T-helper 2 cell treated with Interferon-gamma antibody and Interleukin-4, amounts not matched to agents 100 ng/mL and 5 ng/mL, for 36 hours (primary cell): ENCODE measurements at regions not wholly inside any gene's neighbourhood (a gene's known extent, or its start where the extent isn't known, plus 50 kb on each side); places are given as distances from the start of the nearest gene placed in this dataset.

Experiments
- intact Hi-C: fragments of 100-400 bp; cut with micrococcal nuclease; formaldehyde crosslinking; loops from one replicate; pipeline ENCODE4 v1.15.1; 2023

- intact Hi-C loops = no loop called here
Observed at GRCh38 chr6:66689608-66690007, 982.6 kb upstream of the EYS start.

GRCh38 chr6:66687611-66688140, 980.6 kb upstream of the EYS start:
- intact Hi-C loops = no loop called here

DNA sequence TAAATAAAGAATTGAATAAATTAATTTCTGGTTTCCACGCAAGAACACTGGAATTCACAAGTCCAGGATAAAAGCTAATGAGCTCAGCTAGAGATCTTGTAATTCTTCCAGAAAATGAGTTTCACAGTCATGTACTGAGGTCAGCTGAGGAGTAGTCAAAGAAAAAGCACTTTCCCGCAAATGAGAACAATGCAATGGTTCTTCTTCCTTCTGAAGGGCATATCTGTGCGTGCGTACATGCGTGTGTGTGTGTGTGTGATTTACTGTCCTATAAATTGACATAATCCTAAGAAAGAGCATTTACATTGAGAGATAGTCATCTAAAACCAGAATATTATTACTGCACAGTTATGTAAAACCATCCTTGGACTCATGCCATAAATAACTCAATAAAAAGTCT, 968.9 kb upstream of the EYS start:
- intact Hi-C loops = no loop called here

- intact Hi-C loops = no loop called here
Observed at GRCh38 chr6:66664112-66664511, 957.1 kb upstream of the EYS start.

DNA sequence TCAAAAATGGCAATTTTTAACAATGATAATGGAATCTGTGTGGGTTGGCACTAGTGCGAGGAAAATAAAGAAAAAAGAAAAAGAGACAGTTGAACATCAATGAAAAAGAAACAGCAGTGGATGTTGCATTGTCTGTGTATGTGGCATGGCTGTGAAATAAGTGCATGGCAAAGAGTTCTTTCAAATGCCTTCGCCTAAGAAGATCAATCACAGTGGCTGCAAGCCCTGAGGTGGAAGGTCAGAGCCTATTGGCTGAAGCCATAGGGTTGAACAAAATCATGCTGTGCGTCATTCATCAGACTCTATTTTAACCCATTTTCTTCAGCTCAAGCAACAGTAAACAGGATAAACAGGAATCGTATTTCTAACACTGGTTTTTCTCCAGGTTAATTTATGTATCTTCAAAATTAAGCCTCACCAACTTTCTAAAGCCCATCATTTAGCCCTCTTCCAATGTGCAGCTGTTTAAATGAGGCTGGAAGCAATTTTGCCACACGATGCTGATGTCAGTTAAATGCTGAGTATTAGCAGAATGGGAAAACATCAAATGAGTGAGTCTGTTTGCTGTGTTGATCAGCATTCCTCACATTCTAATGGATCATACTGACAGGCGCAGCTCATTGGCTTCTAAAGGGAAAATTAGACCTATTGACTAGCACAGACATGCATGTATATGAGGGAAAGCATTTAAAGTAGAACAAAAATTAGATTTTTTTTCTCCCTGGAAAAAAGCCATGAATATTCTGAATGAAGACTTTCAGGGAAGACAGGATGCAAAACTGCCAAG, 955.9 kb upstream of the EYS start:
- intact Hi-C loops = no loop called here

GRCh38 chr6:66662196-66662595, 955.2 kb upstream of the EYS start:
- intact Hi-C loops = no loop called here

DNA sequence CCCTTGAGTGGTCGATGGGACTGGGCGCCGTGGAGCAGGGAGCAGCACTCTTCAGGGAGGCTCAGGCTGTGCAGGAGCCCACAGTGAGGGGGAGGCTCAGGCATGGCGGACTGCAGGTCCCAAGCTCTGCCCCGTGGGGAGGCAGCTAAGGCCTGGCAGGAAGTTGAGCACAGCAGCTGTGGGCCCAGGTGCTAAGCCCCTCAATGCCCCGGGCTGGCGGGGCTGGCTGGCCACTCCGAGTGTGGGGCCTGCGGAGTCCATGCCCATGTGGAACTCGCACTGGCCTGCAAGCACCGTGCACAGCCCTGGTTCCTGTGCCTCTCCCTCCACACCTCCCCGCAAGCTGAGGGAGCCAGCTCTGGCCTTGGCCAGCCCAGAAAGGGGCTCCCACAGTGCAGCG, 948.4 kb upstream of the EYS start:
- intact Hi-C loops = no loop called here

DNA sequence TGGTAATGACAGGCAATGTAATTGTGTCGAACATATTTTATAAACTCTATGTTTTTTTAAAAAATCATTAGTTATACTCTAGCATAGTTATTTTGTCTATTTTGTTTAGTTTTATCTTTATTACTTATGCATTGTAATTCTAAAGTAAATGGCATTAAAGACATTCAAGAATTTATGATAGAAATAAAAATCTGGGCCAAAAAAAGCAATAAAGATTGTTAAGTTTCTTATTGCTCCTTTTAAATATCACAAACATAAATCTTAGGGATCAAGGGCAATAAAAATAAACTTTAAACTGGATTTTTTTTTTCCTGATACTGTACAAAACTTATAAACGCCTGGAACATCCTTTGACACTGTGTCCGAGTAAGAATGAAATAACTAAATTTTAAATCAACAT, 931.5 kb upstream of the EYS start:
- intact Hi-C loops = no loop called here

- intact Hi-C loops = no loop called here
Observed at GRCh38 chr6:66638099-66638498, 931.1 kb upstream of the EYS start.

DNA sequence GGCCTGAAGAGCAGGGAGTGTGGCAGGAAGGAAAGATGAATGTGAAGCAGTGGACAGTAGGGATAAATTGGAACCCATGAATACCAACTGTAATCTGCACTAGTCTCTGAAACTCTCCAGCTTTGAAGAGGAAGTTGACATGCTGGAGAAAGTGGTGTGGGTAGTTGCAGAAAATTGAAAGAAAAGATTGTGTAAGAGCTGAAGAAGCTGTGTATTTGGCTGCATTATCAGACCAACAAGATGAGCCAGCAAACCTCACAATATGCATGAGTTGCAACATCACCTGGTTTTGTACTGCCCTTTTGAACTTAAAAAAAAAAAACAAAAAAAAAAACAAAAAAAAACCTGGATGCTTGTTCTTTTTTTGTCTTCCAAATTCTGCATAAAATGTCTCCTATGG, 921.9 kb upstream of the EYS start:
- intact Hi-C loops = no loop called here

DNA sequence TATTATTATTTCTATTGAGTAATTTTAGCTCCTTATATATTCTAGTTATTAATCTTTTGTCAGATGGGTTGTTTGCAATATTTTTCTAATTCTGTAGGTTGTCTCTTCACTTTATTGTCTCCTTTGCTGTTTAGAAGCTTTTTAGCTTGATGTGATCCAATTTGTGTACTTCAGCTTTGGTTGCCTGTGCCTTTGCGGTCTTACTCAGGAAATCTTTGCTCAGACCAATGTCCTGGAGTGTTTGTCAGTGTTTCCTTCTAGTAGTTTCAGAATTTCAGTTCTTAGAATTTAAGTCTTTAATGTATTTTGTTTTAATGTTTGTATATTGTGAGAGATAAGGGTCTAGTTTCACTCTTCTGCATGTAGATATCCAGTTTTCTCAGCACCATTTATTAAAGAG, 916.0 kb upstream of the EYS start:
- intact Hi-C loops = no loop called here

- intact Hi-C loops = no loop called here
Observed at GRCh38 chr6:66605971-66606370, 898.9 kb upstream of the EYS start.

GRCh38 chr6:66605011-66605410, 898.0 kb upstream of the EYS start:
- intact Hi-C loops = no loop called here

- intact Hi-C loops = no loop called here
Observed at GRCh38 chr6:66599541-66599940, 892.5 kb upstream of the EYS start.

GRCh38 chr6:66578362-66578761, 871.3 kb upstream of the EYS start:
- intact Hi-C loops = no loop called here

DNA sequence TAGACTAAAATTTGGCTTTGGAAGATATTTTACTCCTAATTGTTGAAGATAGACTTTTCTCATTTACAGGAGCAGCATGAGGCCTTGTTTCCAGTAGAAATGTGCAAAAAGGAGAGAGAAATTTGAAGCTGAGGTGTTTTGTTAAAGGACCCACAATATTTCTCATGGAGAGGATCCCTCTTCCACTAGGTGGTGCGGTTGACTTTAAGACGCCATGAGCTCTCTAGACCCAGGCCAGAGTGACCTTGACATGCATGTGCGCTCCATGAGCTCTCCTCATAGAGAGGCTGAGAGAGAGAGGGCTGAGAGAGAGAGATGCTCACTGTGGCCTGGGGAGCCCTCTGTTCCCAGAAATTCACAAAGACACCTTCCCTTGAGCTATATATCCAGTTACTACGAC, 861.2 kb upstream of the EYS start:
- intact Hi-C loops = no loop called here

- intact Hi-C loops = no loop called here
Observed at GRCh38 chr6:66561479-66561878, 854.5 kb upstream of the EYS start.

- intact Hi-C loops = no loop called here
Observed at GRCh38 chr6:66558189-66558588, 851.2 kb upstream of the EYS start.

DNA sequence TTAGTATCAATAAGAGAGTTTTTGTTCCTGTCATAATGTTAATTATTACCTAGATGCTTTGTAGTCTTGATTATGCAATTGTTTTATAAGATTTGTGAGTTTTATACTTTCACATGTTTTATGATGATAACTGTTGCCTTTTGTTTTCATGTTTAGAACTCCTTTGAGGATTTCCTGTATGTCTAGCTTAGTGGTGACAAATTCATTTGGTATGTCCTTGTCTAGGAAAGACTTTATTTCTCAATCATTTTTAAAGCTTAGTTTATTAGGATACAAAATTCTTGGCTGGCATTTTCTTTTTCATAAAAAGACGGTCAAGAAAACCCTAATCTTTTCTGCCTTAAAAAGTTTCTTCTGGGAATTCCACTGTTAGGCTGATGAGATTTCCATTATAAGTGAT, 849.9 kb upstream of the EYS start:
- intact Hi-C loops = no loop called here

- intact Hi-C loops = no loop called here
Observed at GRCh38 chr6:66555082-66555481, 848.1 kb upstream of the EYS start.

- intact Hi-C loops = no loop called here
Observed at GRCh38 chr6:66553441-66553840, 846.4 kb upstream of the EYS start.

DNA sequence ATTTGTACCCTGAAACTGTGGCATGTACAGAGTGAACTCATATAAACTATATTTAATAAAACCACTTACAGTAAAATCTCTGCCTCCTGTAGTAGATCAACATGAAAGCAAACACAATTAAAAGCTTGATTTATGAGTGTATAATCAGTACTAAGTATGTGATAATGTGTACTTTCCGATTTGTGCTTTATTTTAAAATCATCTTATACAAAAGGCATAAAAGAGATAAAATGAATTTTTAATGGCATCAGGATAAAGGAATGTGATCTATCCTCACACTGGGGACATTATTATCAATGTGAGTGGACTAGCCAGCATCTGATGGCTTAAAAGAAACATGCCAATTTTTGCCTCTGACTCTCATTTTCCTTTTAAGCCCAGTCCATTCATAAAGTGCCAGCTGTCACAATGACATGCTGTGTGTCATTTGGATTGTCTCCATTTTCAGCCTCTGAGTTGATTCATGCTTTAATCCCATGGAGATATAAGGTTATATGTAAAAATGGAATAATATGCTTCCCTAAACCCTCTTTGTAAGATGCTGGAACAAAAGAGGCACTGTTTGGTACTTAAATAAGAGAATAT, 831.6 kb upstream of the EYS start:
- intact Hi-C loops = no loop called here

- intact Hi-C loops = no loop called here
Observed at GRCh38 chr6:66533921-66534404, 826.9 kb upstream of the EYS start.
